CD8-positive, alpha-beta memory T cell (primary cell): ENCODE measurements at regions not wholly inside any gene's neighbourhood (a gene's known extent, or its start where the extent isn't known, plus 50 kb on each side); places are given as distances from the start of the nearest gene placed in this dataset.

Source experiments
- CTCF ChIA-PET: fragments of 350-600 bp; sonication (Branson Sonifier 250); formaldehyde crosslinking; loops from one replicate; lab custom pipeline; 2021; ENCODE audit warnings: antibody characterized with exemption; lab: Charles Lee
- POLR2A ChIA-PET: fragments of 350-600 bp; sonication (Branson Sonifier 250); formaldehyde crosslinking; loops from one replicate; lab custom pipeline; 2021; ENCODE audit warnings: antibody characterized with exemption; lab: Charles Lee
- DNase-seq, 5 donors: peaks; one replicate each; pipeline versions ENCODE4 v3.0.0 to v3.0.0-alpha.2; 2020 to 2022; ENCODE audit warnings: mixed read lengths in 1 of 5
- H3K27ac ChIP-seq: one replicate; pipeline ENCODE4 v1.7.0; 2013; ENCODE audit warnings: low read depth, mild to moderate bottlenecking, low read length, moderate library complexity
- H3K27me3 ChIP-seq: 2 replicates; pipeline ENCODE4 v1.7.0; 2013; ENCODE audit warnings: low read length, mild to moderate bottlenecking; ENCODE audit not compliant: insufficient read depth, poor library complexity, severe bottlenecking
- H3K36me3 ChIP-seq: 2 replicates; pipeline ENCODE4 v1.7.0; 2013; ENCODE audit warnings: mild to moderate bottlenecking, low read length, moderate library complexity; ENCODE audit not compliant: insufficient read depth
- H3K4me1 ChIP-seq: 2 replicates; pipeline ENCODE4 v1.7.0; 2013; ENCODE audit warnings: mild to moderate bottlenecking, low read length, moderate library complexity; ENCODE audit not compliant: insufficient read depth
- H3K4me3 ChIP-seq: 2 replicates; pipeline ENCODE4 v1.7.0; 2013; ENCODE audit warnings: mild to moderate bottlenecking, low read length
- H3K9me3 ChIP-seq: 2 replicates; pipeline ENCODE4 v1.7.0; 2013; ENCODE audit warnings: mild to moderate bottlenecking, low read length
- H3K27ac Mint-ChIP-seq, 8 donors: one replicate each; pipeline ENCODE4 v1.8.0; 2020 to 2021; ENCODE audit warnings: mixed read lengths in 8 of 8, mild to moderate bottlenecking in 6 of 8, inconsistent platforms in 3 of 8, moderate library complexity in 3 of 8
- H3K27me3 Mint-ChIP-seq, 2 donors: one replicate each; pipeline ENCODE4 v1.8.0; 2020 to 2021; ENCODE audit warnings: mixed read lengths in 2 of 2, mild to moderate bottlenecking in 1 of 2, moderate library complexity in 1 of 2
- H3K36me3 Mint-ChIP-seq, 3 donors: one replicate each; pipeline ENCODE4 v1.8.0; 2020 to 2021; ENCODE audit warnings: mixed read lengths in 3 of 3, inconsistent platforms in 1 of 3, mild to moderate bottlenecking in 1 of 3
- H3K4me1 Mint-ChIP-seq, 3 donors: one replicate each; pipeline ENCODE4 v1.8.0; 2020 to 2021; ENCODE audit warnings: mixed read lengths in 3 of 3, inconsistent platforms in 1 of 3, mild to moderate bottlenecking in 1 of 3
- H3K4me3 Mint-ChIP-seq, 7 donors: one replicate each; pipeline ENCODE4 v1.8.0; 2020 to 2021; ENCODE audit warnings: mixed read lengths in 7 of 7, mild to moderate bottlenecking in 6 of 7, moderate library complexity in 4 of 7, inconsistent platforms in 2 of 7
- H3K9me3 Mint-ChIP-seq, 5 donors: one replicate each; pipeline ENCODE4 v1.8.0; 2020 to 2022; ENCODE audit warnings: mixed read lengths in 5 of 5, mild to moderate bottlenecking in 3 of 5, moderate library complexity in 2 of 5, inconsistent platforms in 1 of 5

- no peaks in the 10 kb centered on the region for H3K36me3 ChIP-seq
- no peak overlapping the region for H3K27ac ChIP-seq
- no peaks in the 10 kb centered on the region for H3K27me3 ChIP-seq
- H3K4me1 ChIP-seq = no peaks in the 10 kb centered on the region
- DNase-seq = no peak
- ChIA-PET POLR2A (no interaction called here), CTCF (no interaction called here)
- H3K9me3 ChIP-seq = no peaks in the 10 kb centered on the region
- Mint-ChIP-seq H3K27me3 (peaks cover 5 to 18% of the 10 kb centered on the region in 2 donors), H3K27ac (no peak overlapping the region), H3K36me3 (no peaks in the 10 kb centered on the region), H3K4me1 (no peaks in the 10 kb centered on the region), H3K4me3 (no peak overlapping the region), H3K9me3 (peaks cover 0 to 4% (median 0%) of the 10 kb centered on the region in 5 donors)
- H3K4me3 ChIP-seq = no peak overlapping the region
These were observed 290.7 kb upstream of the ASIC2 start for GRCh38 chr17:33583518-33584417.

DNA sequence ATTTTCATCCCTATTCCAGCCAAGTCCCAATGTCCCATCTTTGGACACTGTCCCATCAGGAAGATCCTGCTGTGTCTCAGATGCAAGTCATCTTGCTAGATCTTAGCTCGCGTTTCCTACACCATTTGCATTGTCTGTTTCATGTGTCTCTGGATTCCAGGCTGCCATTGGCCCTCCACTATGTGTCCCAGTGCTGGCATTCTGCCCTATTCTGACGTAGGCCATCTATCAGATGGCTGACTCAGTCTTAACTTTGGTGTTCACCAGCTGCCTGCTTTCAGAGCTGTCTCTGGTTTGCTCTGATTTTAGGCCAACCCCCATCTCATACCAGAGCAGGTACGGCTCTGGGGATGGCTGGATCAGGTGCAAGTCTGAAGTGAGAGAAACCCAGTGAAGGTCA lies 300.9 kb upstream of the ASIC2 start:
- H3K27me3 ChIP-seq = no peaks in the 10 kb centered on the region
- ChIA-PET POLR2A (no interaction called here), CTCF (no interaction called here)
- no peaks in the 10 kb centered on the region for H3K36me3 Mint-ChIP-seq
- peaks cover 0 to 13% of the 10 kb centered on the region in 2 donors for H3K27me3 Mint-ChIP-seq
- H3K9me3 Mint-ChIP-seq = no peaks in the 10 kb centered on the region
- no peak overlapping the region for H3K27ac ChIP-seq
- no peaks in the 10 kb centered on the region for H3K36me3 ChIP-seq
- no peak overlapping the region for H3K27ac Mint-ChIP-seq
- H3K9me3 ChIP-seq = no peaks in the 10 kb centered on the region
- H3K4me1 Mint-ChIP-seq = no peaks in the 10 kb centered on the region
- H3K4me3 ChIP-seq = no peak overlapping the region
- no peak for DNase-seq
- H3K4me3 Mint-ChIP-seq = no peak overlapping the region
- H3K4me1 ChIP-seq = no peaks in the 10 kb centered on the region

- POLR2A ChIA-PET = no interaction called here
- no peak overlapping the region for H3K4me3 Mint-ChIP-seq
- CTCF ChIA-PET = no interaction called here
These were observed 302.7 kb upstream of the ASIC2 start for GRCh38 chr17:33595828-33596227.

GRCh38 chr17:33596899-33597298 lies 303.8 kb upstream of the ASIC2 start:
- POLR2A ChIA-PET = no interaction called here
- Mint-ChIP-seq H3K36me3 (no peaks in the 10 kb centered on the region), H3K9me3 (no peaks in the 10 kb centered on the region), H3K27ac (no peak overlapping the region), H3K4me1 (no peaks in the 10 kb centered on the region), H3K4me3 (no peak overlapping the region), H3K27me3 (peaks cover 0 to 16% of the 10 kb centered on the region in 2 donors)
- H3K4me1 ChIP-seq = no peaks in the 10 kb centered on the region
- CTCF ChIA-PET = no interaction called here
- H3K36me3 ChIP-seq = no peaks in the 10 kb centered on the region
- no peak for DNase-seq
- H3K4me3 ChIP-seq = no peak overlapping the region
- H3K27me3 ChIP-seq = no peaks in the 10 kb centered on the region
- H3K9me3 ChIP-seq = no peaks in the 10 kb centered on the region
- no peak overlapping the region for H3K27ac ChIP-seq

More at GRCh38 chr17:33595828-33596227, 302.7 kb upstream of the ASIC2 start:
- no peak overlapping the region for H3K27ac Mint-ChIP-seq
- no peak for DNase-seq
- no peaks in the 10 kb centered on the region for H3K9me3 Mint-ChIP-seq
- Histone ChIP-seq H3K4me3 (no peak overlapping the region), H3K27ac (no peak overlapping the region), H3K36me3 (no peaks in the 10 kb centered on the region), H3K27me3 (no peaks in the 10 kb centered on the region), H3K9me3 (no peaks in the 10 kb centered on the region), H3K4me1 (no peaks in the 10 kb centered on the region)
- peaks cover 0 to 21% of the 10 kb centered on the region in 2 donors for H3K27me3 Mint-ChIP-seq
- no peaks in the 10 kb centered on the region for H3K36me3 Mint-ChIP-seq
- H3K4me1 Mint-ChIP-seq = no peaks in the 10 kb centered on the region

DNA sequence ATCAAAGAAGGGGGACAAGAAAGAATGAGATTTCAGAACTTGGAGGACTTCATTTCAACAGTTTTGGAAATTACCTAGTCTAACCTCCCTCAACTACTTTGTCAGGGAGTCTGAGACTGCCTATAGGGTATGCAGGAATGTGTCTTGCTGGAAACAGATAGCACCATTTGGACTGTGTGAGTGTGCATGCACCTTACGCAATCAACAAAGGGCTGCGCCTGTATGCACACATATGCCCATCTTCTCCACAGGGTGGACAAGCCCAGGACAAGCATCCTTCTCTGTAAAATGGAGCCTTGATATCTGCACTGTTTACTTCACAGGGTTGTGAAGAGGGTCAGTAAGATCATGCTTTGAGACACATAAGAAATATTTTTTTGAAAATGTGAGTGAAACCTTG lies 305.7 kb upstream of the ASIC2 start:
- ChIA-PET CTCF (no interaction called here), POLR2A (no interaction called here)
- H3K9me3 ChIP-seq = no peaks in the 10 kb centered on the region
- H3K27ac ChIP-seq = no peak overlapping the region
- no peak overlapping the region for H3K4me3 Mint-ChIP-seq
- H3K27me3 ChIP-seq = no peaks in the 10 kb centered on the region
- H3K4me3 ChIP-seq = no peak overlapping the region
- peaks cover 1 to 13% of the 10 kb centered on the region in 2 donors for H3K27me3 Mint-ChIP-seq
- H3K4me1 ChIP-seq = no peaks in the 10 kb centered on the region
- H3K9me3 Mint-ChIP-seq = no peaks in the 10 kb centered on the region
- no peaks in the 10 kb centered on the region for H3K4me1 Mint-ChIP-seq
- no peak overlapping the region for H3K27ac Mint-ChIP-seq
- no peaks in the 10 kb centered on the region for H3K36me3 Mint-ChIP-seq
- H3K36me3 ChIP-seq = no peaks in the 10 kb centered on the region
- no peak for DNase-seq

GRCh38 chr17:33602981-33603380 lies 309.9 kb upstream of the ASIC2 start:
- H3K9me3 ChIP-seq = no peaks in the 10 kb centered on the region
- Mint-ChIP-seq H3K27ac (no peak overlapping the region), H3K4me1 (no peaks in the 10 kb centered on the region), H3K27me3 (peaks cover 3 to 10% of the 10 kb centered on the region in 2 donors), H3K9me3 (no peaks in the 10 kb centered on the region), H3K4me3 (no peak overlapping the region), H3K36me3 (no peaks in the 10 kb centered on the region)
- no peak overlapping the region for H3K4me3 ChIP-seq
- no peak for DNase-seq
- no peaks in the 10 kb centered on the region for H3K36me3 ChIP-seq
- CTCF ChIA-PET = no interaction called here
- H3K4me1 ChIP-seq = no peaks in the 10 kb centered on the region
- POLR2A ChIA-PET = no interaction called here
- no peaks in the 10 kb centered on the region for H3K27me3 ChIP-seq
- H3K27ac ChIP-seq = no peak overlapping the region

GRCh38 chr17:33603789-33604188 lies 310.7 kb upstream of the ASIC2 start:
- H3K4me1 ChIP-seq = no peaks in the 10 kb centered on the region
- H3K27me3 Mint-ChIP-seq = peaks cover 3 to 9% of the 10 kb centered on the region in 2 donors
- no peak overlapping the region for H3K27ac ChIP-seq
- DNase-seq = no peak
- no peaks in the 10 kb centered on the region for H3K36me3 ChIP-seq
- H3K4me3 ChIP-seq = no peak overlapping the region
- CTCF ChIA-PET = no interaction called here
- no peaks in the 10 kb centered on the region for H3K9me3 ChIP-seq
- no peak overlapping the region for H3K4me3 Mint-ChIP-seq
- no peaks in the 10 kb centered on the region for H3K36me3 Mint-ChIP-seq
- H3K4me1 Mint-ChIP-seq = no peaks in the 10 kb centered on the region
- H3K27ac Mint-ChIP-seq = no peak overlapping the region
- H3K27me3 ChIP-seq = no peaks in the 10 kb centered on the region
- H3K9me3 Mint-ChIP-seq = no peaks in the 10 kb centered on the region
- POLR2A ChIA-PET = no interaction called here

DNA sequence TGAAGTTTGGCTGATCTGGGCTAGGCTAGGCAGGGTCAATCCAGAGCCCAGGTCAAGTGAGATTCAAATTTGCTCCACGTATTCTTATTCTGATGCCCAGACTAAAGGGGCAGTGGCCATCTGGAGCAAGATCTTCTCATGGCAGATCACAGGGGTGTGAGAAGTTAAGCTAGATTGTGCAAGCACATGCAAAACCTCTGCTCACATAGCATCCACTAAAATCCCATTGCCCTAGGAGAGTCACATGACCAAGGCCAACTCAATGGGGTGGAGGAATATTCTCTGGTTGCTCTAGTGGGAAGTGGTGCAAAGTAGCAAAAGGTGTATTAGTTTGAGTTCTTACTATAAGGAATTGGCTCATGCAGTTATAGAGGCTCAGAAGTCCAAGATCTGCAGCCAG lies 318.4 kb upstream of the ASIC2 start:
- Histone ChIP-seq H3K9me3 (no peaks in the 10 kb centered on the region), H3K27me3 (no peaks in the 10 kb centered on the region), H3K4me3 (no peak overlapping the region), H3K4me1 (no peaks in the 10 kb centered on the region), H3K36me3 (no peaks in the 10 kb centered on the region), H3K27ac (no peak overlapping the region)
- ChIA-PET CTCF (interaction anchor here (1.4 kb wide), 1 partner anchor 140 kb away, joined by 3 read pairs; no protein-coding TSS in a partner anchor), POLR2A (no interaction called here)
- no peak for DNase-seq
- H3K4me1 Mint-ChIP-seq = no peaks in the 10 kb centered on the region
- no peak overlapping the region for H3K4me3 Mint-ChIP-seq
- H3K36me3 Mint-ChIP-seq = no peaks in the 10 kb centered on the region
- no peak overlapping the region for H3K27ac Mint-ChIP-seq
- H3K27me3 Mint-ChIP-seq = peaks cover 0 to 4% of the 10 kb centered on the region in 2 donors
- peaks cover 0 to 7% (median 4%) of the 10 kb centered on the region in 5 donors for H3K9me3 Mint-ChIP-seq
